HEK293 (cell line): ENCODE measurements at regions not wholly inside any gene's neighbourhood (a gene's known extent, or its start where the extent isn't known, plus 50 kb on each side); places are given as distances from the start of the nearest gene placed in this dataset.

Source experiments
- EGR2 ChIP-seq: fragments of 450-650 bp; formaldehyde crosslinking; IDR thresholded peaks from 2 replicates; pipeline ENCODE4 v1.5.1; 2016; ENCODE audit warnings: low read depth, missing biosample characterization, missing genetic modification characterization
- PRDM1 ChIP-seq: fragments of 450-650 bp; formaldehyde crosslinking; IDR thresholded peaks from 2 replicates; pipeline ENCODE4; 2016; ENCODE audit warnings: missing biosample characterization, missing genetic modification characterization
- SETDB1 ChIP-seq: IDR thresholded peaks from one replicate; pipeline ENCODE4 v1.6.1; 2017; ENCODE audit warnings: mild to moderate bottlenecking, low read length, moderate library complexity, mixed read lengths; ENCODE audit not compliant: insufficient read length
- ZBTB21 ChIP-seq: fragments of 450-650 bp; formaldehyde crosslinking; IDR thresholded peaks from 2 replicates; pipeline ENCODE4 v1.5.1; 2017; ENCODE audit warnings: missing biosample characterization, missing genetic modification characterization
- ZNF175 ChIP-seq: fragments of 450-650 bp; formaldehyde crosslinking; IDR thresholded peaks from 2 replicates; pipeline ENCODE4 v1.5.1; 2016; ENCODE audit warnings: missing biosample characterization, missing genetic modification characterization
- ZNF274 ChIP-seq, 2 experiments: fragments of 200-500 bp in 1 of 2; fragments of 450-650 bp in 1 of 2; sonication (Bioruptor generic) in 1 of 2; formaldehyde crosslinking in 1 of 2; IDR thresholded peaks; 2 replicates each; pipeline versions ENCODE4 v1.5.1 to v1.6.1; 2014 to 2016; ENCODE audit warnings: borderline replicate concordance in 1 of 2, inconsistent platforms in 1 of 2, low read length in 1 of 2, missing biosample characterization in 1 of 2, missing genetic modification characterization in 1 of 2
- ZNF311 ChIP-seq: fragments of 450-650 bp; formaldehyde crosslinking; IDR thresholded peaks from 2 replicates; pipeline ENCODE4 v1.5.1; 2017; ENCODE audit warnings: missing biosample characterization, missing genetic modification characterization, borderline replicate concordance
- ZNF677 ChIP-seq: fragments of 450-650 bp; IDR thresholded peaks from 2 replicates; pipeline ENCODE4 v1.5.0; 2018; ENCODE audit warnings: missing biosample characterization, mild to moderate bottlenecking, missing genetic modification characterization, moderate library complexity
- TF ChIP-seq, protein P1 (sequence below): fragments of 450-650 bp; formaldehyde crosslinking; IDR thresholded peaks from 2 replicates; pipeline ENCODE4 v1.5.1; 2016; ENCODE audit warnings: missing biosample characterization, missing genetic modification characterization
- TF ChIP-seq, protein P2 (sequence below): sonication (generic); formaldehyde crosslinking; IDR thresholded peaks from 2 replicates; pipeline ENCODE4 v1.8.1; 2022; ENCODE audit warnings: mild to moderate bottlenecking, moderate library complexity, missing genetic modification reagents

DNA sequence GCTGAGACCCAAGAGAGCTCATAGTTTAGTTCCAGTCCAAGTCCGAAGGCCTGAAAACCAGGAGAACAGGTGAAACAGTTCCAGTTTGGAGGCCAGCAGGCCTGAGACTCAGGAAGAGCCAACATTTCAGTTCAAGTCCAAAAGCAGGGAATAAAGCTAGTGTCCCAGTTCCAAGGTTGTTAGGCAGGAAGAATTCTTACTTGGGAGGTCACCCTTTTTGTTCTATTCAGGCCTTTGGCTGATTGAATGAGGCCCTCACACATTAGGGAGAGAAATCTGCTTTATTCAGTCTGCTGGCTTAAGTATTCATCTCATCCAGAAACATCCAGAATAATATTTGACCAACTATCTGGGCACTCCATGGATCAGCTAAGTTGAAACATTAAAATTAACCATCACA, 294.6 kb downstream of the PCNX1 start:
- TF ChIP-seq PRDM1 (tag by site-specific recombination) (no peak), ZNF175 (tag by site-specific recombination) (no peak), ZNF311 (tag by site-specific recombination) (no peak), SETDB1 (no peak), ZNF274 (IDR thresholded peaks at IDR 0.05; ENCODE audit: low read length) (no peak), ZNF274 (tag by site-specific recombination; IDR thresholded peaks at IDR 0.05; ENCODE audit: borderline replicate concordance) (no peak), EGR2 (tag by site-specific recombination) (no peak), ZNF677 (tag by site-specific recombination) (no peak), ZBTB21 (tag by site-specific recombination) (no peak)
- TF ChIP-seq, protein P1, sequence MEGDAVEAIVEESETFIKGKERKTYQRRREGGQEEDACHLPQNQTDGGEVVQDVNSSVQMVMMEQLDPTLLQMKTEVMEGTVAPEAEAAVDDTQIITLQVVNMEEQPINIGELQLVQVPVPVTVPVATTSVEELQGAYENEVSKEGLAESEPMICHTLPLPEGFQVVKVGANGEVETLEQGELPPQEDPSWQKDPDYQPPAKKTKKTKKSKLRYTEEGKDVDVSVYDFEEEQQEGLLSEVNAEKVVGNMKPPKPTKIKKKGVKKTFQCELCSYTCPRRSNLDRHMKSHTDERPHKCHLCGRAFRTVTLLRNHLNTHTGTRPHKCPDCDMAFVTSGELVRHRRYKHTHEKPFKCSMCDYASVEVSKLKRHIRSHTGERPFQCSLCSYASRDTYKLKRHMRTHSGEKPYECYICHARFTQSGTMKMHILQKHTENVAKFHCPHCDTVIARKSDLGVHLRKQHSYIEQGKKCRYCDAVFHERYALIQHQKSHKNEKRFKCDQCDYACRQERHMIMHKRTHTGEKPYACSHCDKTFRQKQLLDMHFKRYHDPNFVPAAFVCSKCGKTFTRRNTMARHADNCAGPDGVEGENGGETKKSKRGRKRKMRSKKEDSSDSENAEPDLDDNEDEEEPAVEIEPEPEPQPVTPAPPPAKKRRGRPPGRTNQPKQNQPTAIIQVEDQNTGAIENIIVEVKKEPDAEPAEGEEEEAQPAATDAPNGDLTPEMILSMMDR (tag by site-specific recombination) = no peak
- TF ChIP-seq, protein P2, sequence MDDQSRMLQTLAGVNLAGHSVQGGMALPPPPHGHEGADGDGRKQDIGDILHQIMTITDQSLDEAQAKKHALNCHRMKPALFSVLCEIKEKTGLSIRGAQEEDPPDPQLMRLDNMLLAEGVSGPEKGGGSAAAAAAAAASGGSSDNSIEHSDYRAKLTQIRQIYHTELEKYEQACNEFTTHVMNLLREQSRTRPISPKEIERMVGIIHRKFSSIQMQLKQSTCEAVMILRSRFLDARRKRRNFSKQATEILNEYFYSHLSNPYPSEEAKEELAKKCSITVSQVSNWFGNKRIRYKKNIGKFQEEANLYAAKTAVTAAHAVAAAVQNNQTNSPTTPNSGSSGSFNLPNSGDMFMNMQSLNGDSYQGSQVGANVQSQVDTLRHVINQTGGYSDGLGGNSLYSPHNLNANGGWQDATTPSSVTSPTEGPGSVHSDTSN (CRISPR knock-in tag) = no peak
